MM.1S (cell line): ENCODE measurements at regions not wholly inside any gene's neighbourhood (a gene's known extent, or its start where the extent isn't known, plus 50 kb on each side); places are given as distances from the start of the nearest gene placed in this dataset.

Experiments used
- DNase-seq: peaks from one replicate; pipeline ENCODE4 v3.0.0-alpha.2; 2015
- H2AFZ ChIP-seq: fragments of 300-600 bp; sonication (generic); 2 replicates; pipeline ENCODE4 v1.6.0; 2016; ENCODE audit warnings: antibody characterized with exemption, low read length
- H3F3A ChIP-seq: fragments of 300-600 bp; sonication (generic); 2 replicates; pipeline ENCODE4 v1.6.1; 2016; ENCODE audit warnings: mild to moderate bottlenecking, antibody characterized with exemption, low read length, moderate library complexity, mixed read lengths; ENCODE audit not compliant: insufficient read depth
- H3K27ac ChIP-seq: fragments of 300-600 bp; sonication (generic); 2 replicates; pipeline ENCODE4 v1.5.1; 2016; ENCODE audit warnings: mild to moderate bottlenecking, low read length
- H3K27me3 ChIP-seq: fragments of 300-600 bp; sonication (generic); replicated peaks from 2 replicates; pipeline ENCODE4 v1.6.0; 2016; ENCODE audit warnings: low read length; ENCODE audit not compliant: insufficient read depth
- H3K36me3 ChIP-seq: fragments of 300-600 bp; sonication (generic); replicated peaks from 2 replicates; pipeline ENCODE4 v1.6.1; 2016; ENCODE audit warnings: mild to moderate bottlenecking, low read length, mixed read lengths; ENCODE audit not compliant: insufficient read depth
- H3K4me1 ChIP-seq: fragments of 300-600 bp; sonication (generic); 2 replicates; pipeline ENCODE4 v1.6.1; 2016; ENCODE audit warnings: low read length, mixed read lengths
- H3K4me2 ChIP-seq: fragments of 300-600 bp; sonication (generic); 2 replicates; pipeline ENCODE4 v1.6.0; 2016; ENCODE audit warnings: low read depth, low read length
- H3K4me3 ChIP-seq: fragments of 300-600 bp; sonication (generic); 2 replicates; pipeline ENCODE4 v1.5.1; 2016; ENCODE audit warnings: low read length, mixed read lengths
- H3K79me2 ChIP-seq: fragments of 300-600 bp; sonication (generic); 2 replicates; pipeline ENCODE4 v1.6.1; 2016; ENCODE audit warnings: mixed run types, low read length, mixed read lengths
- H3K9ac ChIP-seq: fragments of 300-600 bp; sonication (generic); 2 replicates; pipeline ENCODE4 v1.6.1; 2016; ENCODE audit warnings: low read length, mixed read lengths
- H3K9me2 ChIP-seq: fragments of 300-600 bp; sonication (generic); replicated peaks from 2 replicates; pipeline ENCODE4 v1.6.1; 2016; ENCODE audit warnings: mild to moderate bottlenecking, low read length, mixed read lengths; ENCODE audit not compliant: insufficient read depth
- H3K9me3 ChIP-seq: fragments of 300-600 bp; sonication (generic); replicated peaks from 2 replicates; pipeline ENCODE4 v1.6.1; 2016; ENCODE audit warnings: mild to moderate bottlenecking, low read length, mixed read lengths; ENCODE audit not compliant: insufficient read depth
- H4K20me1 ChIP-seq: fragments of 300-600 bp; sonication (generic); 2 replicates; pipeline ENCODE4 v1.6.1; 2016; ENCODE audit warnings: mild to moderate bottlenecking, low read length, moderate library complexity, mixed read lengths; ENCODE audit not compliant: insufficient read depth
- EZH2 ChIP-seq: fragments of 300-600 bp; sonication (generic); optimal IDR thresholded peaks from 2 replicates; pipeline ENCODE3; 2017; ENCODE audit warnings: low read depth, mild to moderate bottlenecking, antibody characterized with exemption, low read length, mixed read lengths
- EZH2phosphoT487 ChIP-seq: fragments of 300-600 bp; sonication (generic); IDR thresholded peaks from 2 replicates; pipeline ENCODE4 v1.6.1; 2018; ENCODE audit warnings: antibody characterized with exemption, low read length
- TF ChIP-seq, protein P1 (sequence below): fragments of 300-600 bp; sonication (generic); IDR thresholded peaks from 2 replicates; pipeline ENCODE4 v1.5.1; 2016; ENCODE audit warnings: antibody characterized with exemption, low read length, mixed read lengths

DNA sequence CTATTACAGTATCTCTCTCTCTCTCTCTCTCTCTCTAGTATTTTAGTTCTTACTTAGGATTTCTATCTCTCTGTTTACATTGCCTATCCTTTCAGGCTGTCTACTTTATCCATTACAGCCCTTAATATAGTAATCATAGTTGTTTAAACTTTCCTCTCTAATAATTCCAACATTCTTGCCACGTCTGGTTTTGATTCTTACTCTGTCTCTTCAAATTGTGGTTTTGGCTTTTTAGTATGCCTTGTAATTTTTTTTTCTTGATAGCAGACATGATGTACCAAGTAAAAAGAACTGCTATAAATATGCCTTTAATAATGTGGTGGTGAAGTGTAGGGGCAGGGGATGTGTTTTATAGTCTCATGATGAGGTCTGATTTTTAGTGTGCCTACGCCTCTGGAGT is 1809.5 kb upstream of the CELF4 start:
- H4K20me1 ChIP-seq, result no peaks in the 10 kb centered on the region
- H3K9me2 ChIP-seq, result no peaks in the 10 kb centered on the region
- no peak overlapping the region for H2AFZ ChIP-seq
- no peaks in the 10 kb centered on the region for H3K9me3 ChIP-seq
- no peak overlapping the region for H3K4me3 ChIP-seq
- H3K4me2 ChIP-seq, result no peak overlapping the region
- DNase-seq, result no peak
- H3K27ac ChIP-seq, result no peak overlapping the region
- H3K27me3 ChIP-seq, result no peaks in the 10 kb centered on the region
- TF ChIP-seq, protein P1, sequence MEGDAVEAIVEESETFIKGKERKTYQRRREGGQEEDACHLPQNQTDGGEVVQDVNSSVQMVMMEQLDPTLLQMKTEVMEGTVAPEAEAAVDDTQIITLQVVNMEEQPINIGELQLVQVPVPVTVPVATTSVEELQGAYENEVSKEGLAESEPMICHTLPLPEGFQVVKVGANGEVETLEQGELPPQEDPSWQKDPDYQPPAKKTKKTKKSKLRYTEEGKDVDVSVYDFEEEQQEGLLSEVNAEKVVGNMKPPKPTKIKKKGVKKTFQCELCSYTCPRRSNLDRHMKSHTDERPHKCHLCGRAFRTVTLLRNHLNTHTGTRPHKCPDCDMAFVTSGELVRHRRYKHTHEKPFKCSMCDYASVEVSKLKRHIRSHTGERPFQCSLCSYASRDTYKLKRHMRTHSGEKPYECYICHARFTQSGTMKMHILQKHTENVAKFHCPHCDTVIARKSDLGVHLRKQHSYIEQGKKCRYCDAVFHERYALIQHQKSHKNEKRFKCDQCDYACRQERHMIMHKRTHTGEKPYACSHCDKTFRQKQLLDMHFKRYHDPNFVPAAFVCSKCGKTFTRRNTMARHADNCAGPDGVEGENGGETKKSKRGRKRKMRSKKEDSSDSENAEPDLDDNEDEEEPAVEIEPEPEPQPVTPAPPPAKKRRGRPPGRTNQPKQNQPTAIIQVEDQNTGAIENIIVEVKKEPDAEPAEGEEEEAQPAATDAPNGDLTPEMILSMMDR, result no peak
- TF ChIP-seq EZH2 (no peak), EZH2phosphoT487 (no peak)
- no peaks in the 10 kb centered on the region for H3K79me2 ChIP-seq
- no peaks in the 10 kb centered on the region for H3K4me1 ChIP-seq
- no peaks in the 10 kb centered on the region for H3F3A ChIP-seq
- H3K36me3 ChIP-seq, result no peaks in the 10 kb centered on the region
- H3K9ac ChIP-seq, result no peak overlapping the region

DNA sequence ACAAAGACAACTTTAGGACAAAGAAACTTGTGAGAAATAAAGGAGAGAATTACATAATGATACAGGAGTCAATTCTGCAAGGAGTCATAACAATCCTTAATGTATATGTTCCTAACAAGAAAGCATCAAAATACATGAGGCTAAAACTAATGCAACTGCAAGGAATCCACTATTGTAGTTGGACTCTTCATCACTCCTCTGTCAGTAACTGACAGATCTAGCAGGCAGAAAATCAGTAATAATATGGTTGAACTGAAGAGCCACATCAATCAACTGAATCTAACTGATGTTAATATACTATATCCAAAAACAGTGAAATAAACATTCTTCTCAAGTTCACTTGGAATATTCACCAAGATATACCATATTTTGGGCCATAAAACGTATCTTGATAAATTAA is 1806.4 kb upstream of the CELF4 start:
- H3F3A ChIP-seq, result no peaks in the 10 kb centered on the region
- no peaks in the 10 kb centered on the region for H3K27me3 ChIP-seq
- H3K27ac ChIP-seq, result no peak overlapping the region
- no peaks in the 10 kb centered on the region for H4K20me1 ChIP-seq
- H3K4me2 ChIP-seq, result no peak overlapping the region
- no peak for DNase-seq
- H3K9ac ChIP-seq, result no peak overlapping the region
- no peak for TF ChIP-seq EZH2
- no peak overlapping the region for H3K4me3 ChIP-seq
- H3K4me1 ChIP-seq, result no peaks in the 10 kb centered on the region
- no peaks in the 10 kb centered on the region for H3K36me3 ChIP-seq
- no peaks in the 10 kb centered on the region for H3K9me2 ChIP-seq
- H3K79me2 ChIP-seq, result no peaks in the 10 kb centered on the region
- H2AFZ ChIP-seq, result no peak overlapping the region
- no peaks in the 10 kb centered on the region for H3K9me3 ChIP-seq

DNA sequence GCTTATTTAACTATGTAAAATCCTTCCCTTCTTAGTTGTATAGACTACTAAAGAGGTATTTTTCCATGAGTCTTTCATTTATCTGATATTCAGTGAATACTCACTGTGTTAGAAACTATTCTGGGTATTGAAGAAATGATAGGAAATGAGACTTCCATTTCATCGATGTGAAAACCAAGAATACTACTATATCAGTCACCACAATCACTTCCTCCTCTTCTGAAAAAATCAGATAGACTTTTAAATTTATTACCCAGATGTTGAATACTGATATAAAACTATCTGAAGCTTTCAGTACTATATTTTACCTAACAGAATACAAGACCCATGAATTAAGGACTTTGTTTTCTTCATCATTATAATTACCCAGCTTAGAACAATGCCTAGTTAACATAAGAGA is 1801.1 kb upstream of the CELF4 start:
- H3K4me1 ChIP-seq, result no peaks in the 10 kb centered on the region
- no peak for TF ChIP-seq EZH2phosphoT487
- no peak for TF ChIP-seq EZH2
- TF ChIP-seq, protein P1, result no peak
- H3K4me3 ChIP-seq, result no peak overlapping the region
- no peaks in the 10 kb centered on the region for H3F3A ChIP-seq
- no peak overlapping the region for H3K27ac ChIP-seq
- H3K9me3 ChIP-seq, result no peaks in the 10 kb centered on the region
- no peaks in the 10 kb centered on the region for H3K27me3 ChIP-seq
- no peak for DNase-seq
- H4K20me1 ChIP-seq, result no peaks in the 10 kb centered on the region
- no peaks in the 10 kb centered on the region for H3K79me2 ChIP-seq
- H2AFZ ChIP-seq, result no peak overlapping the region
- H3K9me2 ChIP-seq, result no peaks in the 10 kb centered on the region
- H3K36me3 ChIP-seq, result no peaks in the 10 kb centered on the region
- 0 out of 2 replicates have a peak overlapping the region, but pooled peaks have one; percentile 8 for H3K4me2 ChIP-seq
- no peak overlapping the region for H3K9ac ChIP-seq

DNA sequence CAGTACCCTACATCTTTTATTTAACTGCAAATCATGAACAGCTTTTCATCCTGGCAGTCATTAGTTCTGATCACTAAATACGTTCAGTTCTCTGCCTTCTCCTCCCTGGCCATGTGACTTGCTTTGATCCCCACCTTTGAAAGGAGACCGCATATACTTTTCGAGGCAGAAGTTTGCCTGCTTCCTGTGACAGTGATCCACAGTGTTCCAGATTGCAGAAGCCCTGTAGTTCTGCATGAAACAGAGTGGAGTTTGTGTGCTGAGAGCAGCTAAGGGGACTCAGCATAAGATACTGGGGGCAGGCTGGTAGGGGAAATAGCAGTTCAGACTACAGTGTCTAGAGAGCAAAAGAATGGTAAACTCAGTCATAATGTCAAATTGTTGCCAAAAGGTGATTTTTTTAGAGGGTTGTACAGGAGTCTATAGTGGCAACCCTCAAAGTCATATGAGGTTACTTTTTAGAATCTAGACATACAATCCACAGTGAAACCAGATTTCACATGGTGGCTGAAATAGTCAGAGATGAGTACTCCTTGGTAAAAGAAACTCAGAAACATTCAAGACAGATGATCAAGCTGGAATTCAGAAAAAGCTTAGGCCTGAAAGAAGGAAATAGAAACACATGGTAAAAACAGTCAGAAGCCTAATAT is 1800.4 kb upstream of the CELF4 start:
- H3K4me2 ChIP-seq, result no peak overlapping the region

More for the DNA sequence above, 1800.4 kb upstream of the CELF4 start:
- no peaks in the 10 kb centered on the region for H3F3A ChIP-seq
- no peak overlapping the region for H2AFZ ChIP-seq
- no peak for TF ChIP-seq EZH2
- no peak for TF ChIP-seq EZH2phosphoT487
- TF ChIP-seq, protein P1, result no peak
- H3K27me3 ChIP-seq, result no peaks in the 10 kb centered on the region
- H3K27ac ChIP-seq, result no peak overlapping the region
- H3K9me3 ChIP-seq, result no peaks in the 10 kb centered on the region
- no peaks in the 10 kb centered on the region for H3K79me2 ChIP-seq
- H3K9me2 ChIP-seq, result no peaks in the 10 kb centered on the region
- no peaks in the 10 kb centered on the region for H3K4me1 ChIP-seq
- no peaks in the 10 kb centered on the region for H3K36me3 ChIP-seq
- no peaks in the 10 kb centered on the region for H4K20me1 ChIP-seq
- DNase-seq, result no peak
- no peak overlapping the region for H3K4me3 ChIP-seq
- H3K9ac ChIP-seq, result no peak overlapping the region
